Ectodermal cell (in vitro differentiated cells): ENCODE measurements at regions not wholly inside any gene's neighbourhood (a gene's known extent, or its start where the extent isn't known, plus 50 kb on each side); places are given as distances from the start of the nearest gene placed in this dataset.
"Not testable (repeated sequence)": the region's sequence is repeated elsewhere in the genome, so short reads cannot be mapped to it uniquely, and the experiment has no call there.

ENCODE experiments used
- H3K27ac ChIP-seq: 2 replicates; pipeline ENCODE4 v1.7.0; 2013; ENCODE audit warnings: mild to moderate bottlenecking, low read depth, low read length; ENCODE audit not compliant: insufficient read depth, poor library complexity, severe bottlenecking
- H3K27me3 ChIP-seq: 2 replicates; pipeline ENCODE4 v1.7.0; 2013; ENCODE audit warnings: mild to moderate bottlenecking, low read length; ENCODE audit not compliant: insufficient read depth, control insufficient read depth, poor library complexity, severe bottlenecking
- H3K36me3 ChIP-seq: one replicate; pipeline ENCODE4 v1.7.0; 2013; ENCODE audit warnings: low read length; ENCODE audit not compliant: control insufficient read depth, insufficient read depth
- H3K4me1 ChIP-seq: one replicate; pipeline ENCODE4 v1.7.0; 2013; ENCODE audit warnings: low read length; ENCODE audit not compliant: control insufficient read depth, insufficient read depth
- H3K4me3 ChIP-seq: 2 replicates; pipeline ENCODE4 v1.7.0; 2013; ENCODE audit warnings: low read depth, low read length, control low read depth; ENCODE audit not compliant: insufficient read depth
- H3K9me3 ChIP-seq: 2 replicates; pipeline ENCODE4 v1.7.0; 2013; ENCODE audit warnings: mild to moderate bottlenecking, low read length, moderate library complexity; ENCODE audit not compliant: control insufficient read depth
- WGBS, 2 experiments: methylation state at CpG; one replicate each; pipeline ENCODE4 v1.1.7; 2013; ENCODE audit warnings: missing lambda C conversion rate in 2 of 2; 5-methylcytosine and 5-hydroxymethylcytosine counted together

DNA sequence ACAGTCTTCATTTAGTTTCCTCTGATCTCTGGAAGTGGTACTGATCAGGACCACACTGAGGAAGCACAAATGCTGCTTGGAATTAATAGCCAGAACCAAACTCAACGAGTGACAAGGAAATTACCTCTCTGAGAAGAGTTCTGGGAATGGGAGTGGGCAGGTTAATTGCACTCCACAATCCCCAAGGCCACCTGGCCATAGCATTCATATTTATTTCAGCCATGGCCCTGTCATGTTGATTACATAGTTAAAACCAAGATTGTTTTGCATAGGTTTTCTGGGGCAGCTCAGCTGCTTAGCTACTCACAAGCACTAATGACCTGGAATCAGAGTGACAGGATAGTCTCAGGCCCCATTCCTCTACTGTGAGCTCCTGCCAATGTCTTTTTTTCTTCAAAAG is 230.2 kb upstream of the RIMS1 start:
- no peaks in the 10 kb centered on the region for H3K36me3 ChIP-seq
- no peak overlapping the region for H3K27ac ChIP-seq
- 81 to 100% methylated on average over 1 of the region's 1 CpG for WGBS, 2 experiments
- no peaks in the 10 kb centered on the region for H3K9me3 ChIP-seq
- no peaks in the 10 kb centered on the region for H3K4me1 ChIP-seq
- H3K4me3 ChIP-seq, result no peak overlapping the region
- H3K27me3 ChIP-seq, result no peaks in the 10 kb centered on the region

DNA sequence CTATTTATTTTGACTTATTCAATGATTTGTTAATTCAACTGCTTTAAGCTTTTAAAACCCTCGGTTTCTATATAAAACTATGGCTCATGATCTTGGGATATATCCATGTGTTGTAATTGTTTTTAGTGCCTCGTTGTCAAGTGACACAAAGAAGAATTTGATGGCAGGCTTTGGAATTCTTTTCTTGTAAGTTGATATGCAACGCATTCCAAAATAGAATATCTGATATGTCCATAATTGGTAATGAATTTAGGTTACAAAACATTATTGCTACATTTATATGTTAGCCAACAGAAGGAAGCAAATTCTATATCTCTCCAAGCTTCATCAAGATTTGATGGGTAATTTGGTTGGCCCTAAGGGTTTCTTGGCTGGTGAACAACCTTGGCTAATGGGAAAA is 220.4 kb upstream of the RIMS1 start:
- no peaks in the 10 kb centered on the region for H3K27me3 ChIP-seq
- H3K4me3 ChIP-seq, result no peak overlapping the region
- no peak overlapping the region for H3K27ac ChIP-seq
- WGBS, 2 experiments, result 96% methylated on average over 2 of the region's 3 CpGs
- H3K9me3 ChIP-seq, result no peaks in the 10 kb centered on the region
- no peaks in the 10 kb centered on the region for H3K36me3 ChIP-seq
- no peaks in the 10 kb centered on the region for H3K4me1 ChIP-seq

DNA sequence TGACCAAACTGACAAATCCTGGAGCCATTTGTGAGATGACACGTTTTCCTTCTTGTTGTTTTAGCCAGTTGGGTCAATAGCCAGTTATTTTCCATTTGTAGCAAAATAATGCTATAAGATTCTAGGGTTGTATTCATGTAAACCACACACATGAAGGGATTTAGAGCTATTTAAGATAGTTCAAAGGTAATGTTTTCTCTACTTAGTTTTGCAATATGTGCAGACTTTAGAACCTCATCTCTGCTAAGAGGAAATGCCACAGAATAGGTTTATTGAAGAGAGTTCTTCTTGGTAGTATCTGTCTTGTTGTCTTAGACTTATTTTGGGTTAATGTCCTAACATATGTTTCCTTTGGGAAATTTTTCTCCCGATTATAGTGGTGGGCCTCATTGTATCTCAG is 213.5 kb upstream of the RIMS1 start:
- Histone ChIP-seq H3K4me1 (no peaks in the 10 kb centered on the region), H3K4me3 (no peak overlapping the region), H3K27ac (no peak overlapping the region), H3K36me3 (no peaks in the 10 kb centered on the region), H3K27me3 (no peaks in the 10 kb centered on the region), H3K9me3 (no peaks in the 10 kb centered on the region)
- 70 to 100% methylated on average over 1 to 2 of the region's 2 CpGs for WGBS, 2 experiments

DNA sequence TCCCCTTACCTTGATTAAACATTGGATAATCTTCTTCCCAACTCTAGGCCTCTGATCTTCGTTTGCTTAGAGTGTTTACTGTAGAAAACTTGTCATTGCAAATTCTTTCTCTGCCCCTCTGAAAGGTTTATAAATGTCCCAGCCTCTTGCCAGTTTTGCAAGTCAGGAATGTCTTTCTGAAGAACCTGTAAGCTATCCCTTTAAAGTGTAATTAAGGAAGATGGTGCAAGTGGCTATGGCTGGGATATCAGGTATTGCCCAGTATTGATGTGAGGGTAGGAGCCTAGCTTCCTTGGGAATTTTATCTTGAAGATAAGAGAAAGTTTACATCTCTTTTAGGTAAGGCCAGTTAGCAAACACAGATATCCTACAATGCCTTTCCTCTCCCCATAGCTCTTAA is 211.0 kb upstream of the RIMS1 start:
- Histone ChIP-seq H3K27ac (no peak overlapping the region), H3K4me3 (no peak overlapping the region), H3K9me3 (no peaks in the 10 kb centered on the region), H3K4me1 (no peaks in the 10 kb centered on the region), H3K27me3 (no peaks in the 10 kb centered on the region), H3K36me3 (no peaks in the 10 kb centered on the region)
- 56 to 73% methylated on average over 1 of the region's 1 CpG for WGBS, 2 experiments

DNA sequence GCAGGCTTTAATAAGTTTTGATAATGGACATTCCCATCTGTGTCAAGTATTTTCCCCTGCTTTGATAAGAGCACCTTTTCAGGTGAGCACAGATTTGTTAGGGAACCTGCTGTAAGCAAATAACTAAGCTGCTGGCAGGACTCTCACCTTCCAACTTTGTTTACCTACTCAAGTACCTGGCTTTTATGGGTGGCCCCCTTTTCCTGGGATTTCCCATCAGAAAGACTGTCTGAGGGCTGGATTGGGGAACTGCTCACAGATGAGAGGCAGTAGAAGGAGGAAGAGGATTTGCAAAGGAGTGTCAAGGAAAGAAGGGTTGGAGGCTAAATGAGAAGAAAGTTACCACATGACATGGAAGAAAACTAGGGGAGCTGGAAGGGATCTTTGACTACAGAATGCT is 210.1 kb upstream of the RIMS1 start:
- no peak overlapping the region for H3K4me3 ChIP-seq
- H3K9me3 ChIP-seq, result no peaks in the 10 kb centered on the region
- no peaks in the 10 kb centered on the region for H3K27me3 ChIP-seq
- no peak overlapping the region for H3K27ac ChIP-seq
- no peaks in the 10 kb centered on the region for H3K4me1 ChIP-seq
- H3K36me3 ChIP-seq, result no peaks in the 10 kb centered on the region

DNA sequence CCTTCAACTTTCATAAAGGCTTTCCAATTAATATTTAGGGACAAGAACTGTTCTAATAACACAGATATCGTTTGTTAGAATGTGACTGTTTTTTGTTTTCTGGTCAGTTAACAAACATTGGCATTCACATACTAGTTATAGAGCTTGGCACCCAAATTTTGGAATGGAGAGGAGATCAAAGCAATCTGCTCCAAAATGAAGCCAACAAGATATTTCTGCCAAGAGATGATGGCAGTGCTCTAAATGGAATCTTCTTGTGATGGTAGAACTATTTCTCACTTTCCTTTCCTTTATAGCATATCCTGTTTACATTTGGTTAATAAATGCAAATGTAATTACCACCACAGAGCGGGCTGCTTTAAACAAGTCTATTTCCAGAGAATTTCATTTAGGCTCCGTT is 208.3 kb upstream of the RIMS1 start:
- H3K36me3 ChIP-seq, result no peaks in the 10 kb centered on the region
- no peak overlapping the region for H3K4me3 ChIP-seq
- no peaks in the 10 kb centered on the region for H3K9me3 ChIP-seq
- no peaks in the 10 kb centered on the region for H3K27me3 ChIP-seq
- no peak overlapping the region for H3K27ac ChIP-seq
- 93 to 96% methylated on average over 2 to 3 of the region's 3 CpGs for WGBS, 2 experiments
- H3K4me1 ChIP-seq, result no peaks in the 10 kb centered on the region

DNA sequence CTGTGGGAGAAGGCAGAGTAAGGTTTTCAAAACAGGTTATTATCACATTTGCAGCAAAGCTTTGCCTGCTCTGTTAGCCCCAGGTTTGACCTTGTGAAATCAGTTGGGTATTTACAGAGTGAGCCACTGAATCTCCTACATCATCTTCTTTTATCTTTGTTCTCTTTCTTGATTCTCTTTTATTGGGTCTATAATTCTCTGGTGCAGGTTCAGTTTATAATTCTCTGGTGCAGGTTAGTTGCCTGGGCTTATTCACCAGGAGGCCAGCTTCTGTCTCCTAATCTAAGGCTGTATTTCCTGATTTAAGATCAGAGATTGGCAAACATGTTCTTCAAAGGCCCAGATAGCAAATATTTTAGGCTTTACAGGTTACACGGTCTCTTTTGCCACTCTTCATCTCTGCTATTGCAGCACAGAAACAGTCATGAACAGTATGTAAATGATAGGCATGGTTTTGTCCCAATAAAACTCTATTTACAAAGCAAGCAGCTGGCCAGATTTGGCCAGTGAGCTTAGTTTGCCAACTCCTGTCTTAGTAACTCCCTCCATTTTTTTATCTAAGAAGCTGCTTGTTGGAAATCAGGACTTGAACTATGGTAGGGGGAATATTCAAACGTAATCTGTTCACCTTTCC is 205.0 kb upstream of the RIMS1 start:
- no peaks in the 10 kb centered on the region for H3K9me3 ChIP-seq
- no peaks in the 10 kb centered on the region for H3K4me1 ChIP-seq
- WGBS, 2 experiments, result 94 to 97% methylated on average over 2 of the region's 2 CpGs
- H3K27me3 ChIP-seq, result no peaks in the 10 kb centered on the region
- H3K27ac ChIP-seq, result no peak overlapping the region
- H3K36me3 ChIP-seq, result no peaks in the 10 kb centered on the region
- H3K4me3 ChIP-seq, result no peak overlapping the region

DNA sequence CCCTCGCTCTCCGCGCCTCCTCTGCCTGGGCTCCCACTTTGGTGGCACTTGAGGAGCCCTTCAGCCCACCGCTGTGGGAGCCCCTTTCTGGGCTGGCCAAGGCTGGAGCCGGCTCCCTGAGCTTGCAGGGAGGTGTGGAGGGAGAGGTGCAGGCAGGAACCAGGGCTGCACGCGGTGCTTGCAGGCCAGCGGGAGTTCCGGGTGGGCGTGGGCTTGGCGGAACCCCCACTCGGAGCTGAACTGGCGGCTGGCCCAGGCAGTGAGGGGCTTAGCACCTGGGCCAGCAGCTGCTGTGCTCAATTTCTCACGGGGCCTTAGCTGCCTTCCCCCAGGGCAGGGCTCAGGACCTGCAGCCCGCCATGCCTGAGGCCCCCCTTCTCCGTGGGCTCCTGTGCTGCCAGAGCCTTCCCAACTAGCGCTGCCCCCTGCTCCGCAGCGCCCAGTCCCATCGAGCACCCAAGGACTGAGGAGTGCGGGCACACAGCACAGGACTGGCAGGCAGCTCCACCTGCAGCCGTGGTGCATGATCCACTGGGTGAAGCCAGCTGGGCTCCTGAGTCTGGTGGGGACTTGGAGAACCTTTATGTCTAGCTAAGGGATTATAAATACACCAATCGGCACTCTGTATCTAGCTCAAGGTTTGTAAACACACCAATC is 200.2 kb upstream of the RIMS1 start:
- not testable (repeated sequence) for H3K4me3 ChIP-seq, H3K27ac ChIP-seq, H3K9me3 ChIP-seq, H3K36me3 ChIP-seq, H3K27me3 ChIP-seq, H3K4me1 ChIP-seq
- 96 to 97% methylated on average over 23 of the region's 23 CpGs for WGBS, 2 experiments

DNA sequence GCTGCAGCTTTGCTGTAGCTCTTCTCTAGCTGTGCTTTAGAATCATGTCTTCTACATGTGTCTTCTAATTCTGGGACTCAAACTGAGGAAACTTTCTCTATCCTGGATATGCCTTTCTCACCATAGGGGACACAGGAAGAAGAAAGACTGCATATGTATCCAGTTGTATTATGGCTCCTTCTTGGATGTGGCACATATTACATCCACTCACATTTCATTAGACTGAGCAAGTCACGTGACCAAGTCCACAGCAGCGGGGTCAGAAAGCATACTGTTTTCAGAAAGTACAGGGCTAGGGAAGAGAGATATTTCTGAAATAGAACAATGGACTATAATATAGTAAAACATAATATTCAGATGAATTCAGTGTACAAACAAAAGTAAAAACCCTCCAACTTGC is 187.6 kb upstream of the RIMS1 start:
- 80 to 100% methylated on average over 1 to 2 of the region's 2 CpGs for WGBS, 2 experiments

DNA sequence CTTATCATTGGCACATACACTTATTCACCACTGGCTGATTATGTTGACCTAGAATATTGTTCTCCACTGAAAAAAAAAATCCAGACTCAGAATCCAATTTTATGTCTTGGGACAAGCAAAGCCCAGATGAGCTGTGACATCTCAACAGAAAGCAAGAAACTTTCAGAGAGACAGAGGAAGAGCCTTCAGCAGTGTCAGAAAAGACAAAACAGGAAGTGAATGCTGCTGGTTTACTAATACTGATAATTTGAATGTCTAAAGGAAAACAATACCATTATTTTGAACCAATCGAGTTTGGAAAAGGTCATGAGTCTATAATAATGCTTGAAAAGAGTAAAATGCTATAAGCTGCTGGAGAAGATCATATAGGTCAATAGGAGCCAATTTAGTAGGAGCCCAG is 179.8 kb upstream of the RIMS1 start:
- H3K27me3 ChIP-seq, result no peaks in the 10 kb centered on the region
- 40 to 50% methylated on average over 1 of the region's 1 CpG for WGBS, 2 experiments

More for the DNA sequence above, 187.6 kb upstream of the RIMS1 start:
- H3K4me3 ChIP-seq, result no peak overlapping the region
- no peaks in the 10 kb centered on the region for H3K27me3 ChIP-seq
- no peaks in the 10 kb centered on the region for H3K9me3 ChIP-seq
- no peaks in the 10 kb centered on the region for H3K36me3 ChIP-seq
- H3K27ac ChIP-seq, result no peak overlapping the region
- no peaks in the 10 kb centered on the region for H3K4me1 ChIP-seq

More for the DNA sequence above, 179.8 kb upstream of the RIMS1 start:
- Histone ChIP-seq H3K27ac (no peak overlapping the region), H3K4me1 (no peaks in the 10 kb centered on the region), H3K4me3 (no peak overlapping the region), H3K36me3 (no peaks in the 10 kb centered on the region), H3K9me3 (no peaks in the 10 kb centered on the region)
